ENCODE measurements at regions not wholly inside any gene's neighbourhood (a gene's known extent, or its start where the extent isn't known, plus 50 kb on each side); places are given as distances from the start of the nearest gene placed in this dataset.

- WGBS, 2 experiments (ENCODE audit: extremely low coverage in 2 of 2, insufficient read length in 1 of 2) = no CpG with 5 or more reads among the region's 1 CpG
- in situ Hi-C loops (cut with MboI; ENCODE audit: low sequenced_read_pairs) = loop anchor here (10.0 kb wide), 1 partner anchor 650 kb away; a partner anchor contains a TSS
Measured at GRCh38 chr6:27154696-27155095, 92.8 kb upstream of the PRSS16 start.

More at GRCh38 chr6:27154696-27155095, 92.8 kb upstream of the PRSS16 start:
- Histone ChIP-seq H4K5ac (ENCODE audit: low read depth, low read length) (no peak overlapping the region), H3K4ac (ENCODE audit: low read depth, low read length) (no peak overlapping the region), H3K23ac (ENCODE audit: low read depth, low read length) (no peak overlapping the region), H2BK5ac (ENCODE audit: low read depth, low read length, poor library complexity, severe bottlenecking) (no peak overlapping the region), H3K56ac (ENCODE audit: extremely low read depth, insufficient read depth, low read length) (no peak overlapping the region), H3K9me1 (ENCODE audit: insufficient read depth, low read length) (no peaks in the 10 kb centered on the region), H3K14ac (replicated peaks; ENCODE audit: low read depth, low read length) (no peak overlapping the region), H3K9me3 (ENCODE audit: control insufficient read depth, insufficient read depth, low read length) (no peaks in the 10 kb centered on the region), H3K27me3 (ENCODE audit: control insufficient read depth, insufficient read depth, low read length) (no peaks in the 10 kb centered on the region), H3K4me1 (ENCODE audit: control insufficient read depth, insufficient read depth, low read length) (no peaks in the 10 kb centered on the region), H4K20me1 (ENCODE audit: insufficient read depth, low read length) (no peaks in the 10 kb centered on the region), H2BK120ac (ENCODE audit: low read depth, low read length) (no peak overlapping the region), H3K79me1 (ENCODE audit: low read depth in 1 of 2, low read length in 2 of 2) (no peaks in the 10 kb centered on the region), H4K8ac (ENCODE audit: low read depth in 2 of 2, low read length in 2 of 2) (no peak overlapping the region), H2AK9ac (replicated peaks; ENCODE audit: low read depth, low read length, poor library complexity) (no peak overlapping the region), H2AFZ (replicated peaks; ENCODE audit: low read length, poor library complexity) (no peak overlapping the region), H3K9ac (ENCODE audit: low read depth, low read length) (no peak overlapping the region), H4K91ac (ENCODE audit: insufficient read depth, low read depth, low read length) (no peak overlapping the region), H3K18ac (ENCODE audit: low read depth, low read length) (no peak overlapping the region), H3K36me3 (ENCODE audit: control insufficient read depth, insufficient read depth, low read length) (no peaks in the 10 kb centered on the region), H3K27ac (ENCODE audit: insufficient read depth, low read length) (no peak overlapping the region), H2BK20ac (ENCODE audit: low read depth, low read length) (no peak overlapping the region), H2AK5ac (ENCODE audit: low read depth, low read length) (no peak overlapping the region), H3K4me2 (ENCODE audit: low read depth, low read length) (no peak overlapping the region; the same call in 1 of the 2 replicates), H3K4me3 (ENCODE audit: insufficient read depth, low read depth, low read length) (no peak overlapping the region), H2BK15ac (ENCODE audit: low read depth, low read length) (no peak overlapping the region)
- dilution Hi-C loops (cut with HindIII; ENCODE audit: low sequenced_read_pairs, unreplicated experiment) (no loop called here), intact Hi-C loops (cut with micrococcal nuclease) (no loop called here)
- DNase-seq (no peak), ATAC-seq (ENCODE audit: low read depth) (no peak)
- CTCF ChIA-PET = no interaction called here
- BruUV-seq (replicated peaks) = no TSS peak
- TF ChIP-seq NFE2L2 (IDR thresholded peaks at IDR 0.05; ENCODE audit: low read depth, low read length) (no peak), BHLHE40 (IDR thresholded peaks at IDR 0.05; ENCODE audit: low read depth, low read length) (no peak), RFX5 (IDR thresholded peaks at IDR 0.05; ENCODE audit: low read depth, low read length) (no peak), CEBPB (IDR thresholded peaks at IDR 0.05; ENCODE audit: low read depth, low read length) (no peak), RAD21 (IDR thresholded peaks at IDR 0.05; ENCODE audit: low read length) (no peak), MAFK (IDR thresholded peaks at IDR 0.05; ENCODE audit: low read depth, low read length) (no peak), CHD1 (IDR thresholded peaks at IDR 0.05; ENCODE audit: low read depth, low read length) (no peak), MAZ (IDR thresholded peaks at IDR 0.05; ENCODE audit: borderline replicate concordance, low read depth, low read length) (no peak), FOS (IDR thresholded peaks at IDR 0.05; ENCODE audit: low read depth, low read length) (no peak), CTCF (conservative IDR thresholded peaks at IDR 0.05; ENCODE audit: low read depth, low read length) (no peak), MXI1 (IDR thresholded peaks at IDR 0.05; ENCODE audit: borderline replicate concordance, low read depth, low read length) (no peak), ELK1 (IDR thresholded peaks at IDR 0.05; ENCODE audit: borderline replicate concordance, low read depth, low read length) (no peak), USF2 (IDR thresholded peaks at IDR 0.05; ENCODE audit: low read depth, low read length) (no peak), POLR2A (IDR thresholded peaks at IDR 0.05; ENCODE audit: low read depth, low read length) (no peak), RCOR1 (IDR thresholded peaks at IDR 0.05; ENCODE audit: insufficient replicate concordance, low read length) (no peak), SMC3 (IDR thresholded peaks at IDR 0.05; ENCODE audit: low read depth, low read length) (no peak)
- POLR2A ChIA-PET (ENCODE audit: unreplicated experiment) = interaction anchor here (0.6 kb wide), 1 partner anchor 495 kb away, joined by 3 read pairs; the partner anchor contains the start of gene ZNF322

Data from IMR-90 (cell line).